K562 (cell line): ENCODE measurements at regions not wholly inside any gene's neighbourhood (a gene's known extent, or its start where the extent isn't known, plus 50 kb on each side); places are given as distances from the start of the nearest gene placed in this dataset.

Experiments
- ATAC-seq: fragments of 200-7000 bp; cut with Tn5 transposase; 3 replicates; pipeline ENCODE4 v1.9.1; 2020; ENCODE audit warnings: moderate library complexity
- BruUV-seq: library from RNA; stranded (reverse); fragments of 400-500 nt; replicated peaks from 2 replicates; lab custom pipeline; 2021; lab: Mats Ljungman, UMichigan
- CTCF ChIA-PET: fragments of 300-600 bp; formaldehyde crosslinking; extraction: SDS; loops from one replicate; lab custom pipeline; 2021; ENCODE audit warnings: low intra/inter-chr PET ratio; lab: Yijun Ruan, JAX
- POLR2A ChIA-PET: fragments of 300-600, 350-650 bp; sonication (Branson Sonifier 250); formaldehyde crosslinking; extraction: SDS; loops from one replicate; lab custom pipeline; 2021; ENCODE audit warnings: antibody characterized with exemption, inconsistent platforms; lab: Yijun Ruan, JAX
- DNase-seq, 4 experiments: peaks; one replicate each; pipeline versions ENCODE4 v3.0.0 to v3.0.0-alpha.2; 2011 to 2018; ENCODE audit warnings: low spot score in 3 of 4, mixed read lengths in 3 of 4; ENCODE audit errors: extremely low read depth in 1 of 4
- FAIRE-seq: peaks from 2 replicates; lab custom pipeline; 2011; peaks lifted over from hg19 to GRCh38; lab: Jason Lieb, UNC
- H2AFZ ChIP-seq: 2 replicates; pipeline ENCODE4 v1.6.0; 2011; ENCODE audit warnings: low read depth, low read length, control low read depth, inconsistent platforms
- H3K27ac ChIP-seq: fragments of 200-600 bp; 3 replicates; pipeline ENCODE4 v1.8.0; 2011; ENCODE audit warnings: low read depth, mild to moderate bottlenecking, control low read depth, inconsistent platforms, low read length, moderate library complexity, mixed read lengths; ENCODE audit errors: extremely low read depth
- H3K27me3 ChIP-seq, 2 experiments: fragments of 300-600 bp in 1 of 2; 2 replicates in 1 of 2; 3 replicates in 1 of 2; pipeline versions ENCODE4 v1.6.0 to v1.8.0; 2011; ENCODE audit warnings: inconsistent platforms in 2 of 2, low read length in 2 of 2, mild to moderate bottlenecking in 1 of 2, mixed read lengths in 1 of 2, moderate library complexity in 1 of 2; ENCODE audit not compliant: control insufficient read depth in 2 of 2, insufficient read depth in 2 of 2
- H3K36me3 ChIP-seq: fragments of 300-600 bp; 3 replicates; pipeline ENCODE4 v1.8.0; 2011; ENCODE audit warnings: mild to moderate bottlenecking, low read length, inconsistent platforms; ENCODE audit not compliant: control insufficient read depth, insufficient read depth
- H3K4me1 ChIP-seq, 2 experiments: fragments of 200-600 bp in 1 of 2; replicated peaks in 1 of 2; 2 replicates in 1 of 2; 3 replicates in 1 of 2; pipeline versions ENCODE4 v1.5.1 to v1.8.0; 2011; ENCODE audit warnings: inconsistent platforms in 2 of 2, low read length in 2 of 2, mild to moderate bottlenecking in 1 of 2, mixed read lengths in 1 of 2, moderate library complexity in 1 of 2; ENCODE audit not compliant: control insufficient read depth in 2 of 2, insufficient read depth in 2 of 2
- H3K4me2 ChIP-seq: 2 replicates; pipeline ENCODE4 v1.6.1; 2011; ENCODE audit warnings: low read length, control low read depth, inconsistent platforms, mixed read lengths; ENCODE audit not compliant: insufficient read depth
- H3K4me3 ChIP-seq: fragments of 200-600 bp; sonication (generic), shearing (Covaris generic); 2 replicates; pipeline ENCODE4 v1.5.1; 2016; ENCODE audit warnings: control low read depth, inconsistent platforms
- H3K79me2 ChIP-seq: fragments of 200-600 bp; 3 replicates; pipeline ENCODE4 v1.8.0; 2011; ENCODE audit warnings: low read length, inconsistent platforms; ENCODE audit not compliant: control insufficient read depth, insufficient read depth
- H3K9ac ChIP-seq, 2 experiments: 2 replicates each; pipeline versions ENCODE4 v1.6.0 to v1.6.1; 2011; ENCODE audit warnings: low read depth in 2 of 2, low read length in 2 of 2, control low read depth in 1 of 2, inconsistent platforms in 1 of 2, mild to moderate bottlenecking in 1 of 2, mixed read lengths in 1 of 2; ENCODE audit not compliant: insufficient read depth in 1 of 2
- H3K9me1 ChIP-seq: one replicate; pipeline ENCODE4 v1.6.0; 2011; ENCODE audit warnings: inconsistent platforms, mild to moderate bottlenecking, low read length, moderate library complexity; ENCODE audit not compliant: control insufficient read depth, insufficient read depth
- H3K9me3 ChIP-seq: replicated peaks from 2 replicates; pipeline ENCODE4 v1.5.1; 2011; ENCODE audit warnings: low read depth, low read length, inconsistent platforms; ENCODE audit not compliant: control insufficient read depth, insufficient read depth
- H4K20me1 ChIP-seq: replicated peaks from 2 replicates; pipeline ENCODE4 v1.6.1; 2011; ENCODE audit warnings: low read length, inconsistent platforms, mixed read lengths; ENCODE audit not compliant: control insufficient read depth, insufficient read depth
- ATF1 ChIP-seq, 2 experiments: fragments of 450-650 bp in 1 of 2; IDR thresholded peaks; 2 replicates each; pipeline ENCODE4 v1.6.1; 2016; ENCODE audit warnings: missing compliant biosample characterization in 1 of 2, missing genetic modification characterization in 1 of 2
- BCLAF1 ChIP-seq, 2 experiments: fragments of 450-650 bp in 1 of 2; IDR thresholded peaks; 2 replicates each; pipeline ENCODE4 v1.6.1; 2011 to 2017; ENCODE audit warnings: low read depth in 2 of 2, antibody characterized with exemption in 1 of 2, borderline replicate concordance in 1 of 2, low read length in 1 of 2, mild to moderate bottlenecking in 1 of 2, mixed read lengths in 1 of 2; ENCODE audit not compliant: control insufficient read depth in 1 of 2
- CEBPB ChIP-seq: fragments of 450-650 bp; IDR thresholded peaks from 2 replicates; pipeline ENCODE4 v1.6.1; 2016; ENCODE audit warnings: missing genetic modification characterization, missing compliant biosample characterization
- COPS2 ChIP-seq: fragments of 450-650 bp; conservative IDR thresholded peaks from 2 replicates; pipeline ENCODE4 v1.6.1; 2016; ENCODE audit warnings: mild to moderate bottlenecking, moderate library complexity
- HMG20A ChIP-seq: fragments of 450-650 bp; formaldehyde crosslinking; conservative IDR thresholded peaks from 2 replicates; pipeline ENCODE4 v1.4.0; 2020; ENCODE audit warnings: mild to moderate bottlenecking, mixed read lengths
- MXI1 ChIP-seq: IDR thresholded peaks from 2 replicates; pipeline ENCODE4 v1.6.1; 2011; ENCODE audit warnings: low read depth, mild to moderate bottlenecking, improper control_type of control experiment, low read length
- PCBP1 ChIP-seq: fragments of 200-400 bp; formaldehyde crosslinking; IDR thresholded peaks from 2 replicates; pipeline ENCODE4 v1.6.1; 2018; ENCODE audit warnings: mild to moderate bottlenecking, low read depth, low read length; ENCODE audit not compliant: poor library complexity, severe bottlenecking
- UBTF ChIP-seq, 2 experiments: IDR thresholded peaks; 2 replicates each; pipeline ENCODE4 v1.6.1; 2012; ENCODE audit warnings: improper control_type of control experiment in 2 of 2, low read depth in 2 of 2, low read length in 2 of 2, borderline replicate concordance in 1 of 2
- ZBTB8A ChIP-seq: fragments of 450-650 bp; IDR thresholded peaks from 2 replicates; pipeline ENCODE4 v1.6.1; 2018; ENCODE audit warnings: mild to moderate bottlenecking, moderate library complexity; ENCODE audit not compliant: partially characterized antibody
- ZNF175 ChIP-seq: fragments of 200-800 bp; sonication (Bioruptor generic); IDR thresholded peaks from 2 replicates; pipeline ENCODE4 v1.6.1; 2016; ENCODE audit warnings: low read depth, mild to moderate bottlenecking, missing genetic modification characterization, missing compliant biosample characterization
- ZNF23 ChIP-seq: fragments of 250-450 bp; sonication (Bioruptor Pico); IDR thresholded peaks from 2 replicates; pipeline ENCODE4 v1.4.0; 2020; ENCODE audit warnings: mild to moderate bottlenecking
- ZNF830 ChIP-seq: fragments of 250-450 bp; sonication (Bioruptor Pico); IDR thresholded peaks from 2 replicates; pipeline ENCODE4 v1.5.0; 2021; ENCODE audit warnings: mild to moderate bottlenecking
- WGBS: fragments of 100-300 bp; shearing (Covaris generic); methylation state at CpG from one replicate; pipeline ENCODE4 v1.1.6; 2016; ENCODE audit warnings: low coverage, mixed read lengths; ENCODE audit not compliant: insufficient coverage; ENCODE audit errors: missing lambda C conversion rate; 5-methylcytosine and 5-hydroxymethylcytosine counted together
- in situ Hi-C: fragments of 300-500 bp; cut with MboI; formaldehyde crosslinking; loops from 4 replicates; pipeline ENCODE4 v1.15.0; 2018; ENCODE audit warnings: inconsistent platforms, mixed read lengths
- intact Hi-C: fragments of 100-400 bp; cut with micrococcal nuclease; formaldehyde crosslinking; loops from 2 replicates; pipeline ENCODE4 v1.14.2; 2022
- TF ChIP-seq, protein P1 (sequence below): fragments of 450-650 bp; conservative IDR thresholded peaks from 2 replicates; pipeline ENCODE4 v1.6.1; 2016; ENCODE audit warnings: missing genetic modification characterization, low read depth, mild to moderate bottlenecking, missing compliant biosample characterization, moderate library complexity

DNA sequence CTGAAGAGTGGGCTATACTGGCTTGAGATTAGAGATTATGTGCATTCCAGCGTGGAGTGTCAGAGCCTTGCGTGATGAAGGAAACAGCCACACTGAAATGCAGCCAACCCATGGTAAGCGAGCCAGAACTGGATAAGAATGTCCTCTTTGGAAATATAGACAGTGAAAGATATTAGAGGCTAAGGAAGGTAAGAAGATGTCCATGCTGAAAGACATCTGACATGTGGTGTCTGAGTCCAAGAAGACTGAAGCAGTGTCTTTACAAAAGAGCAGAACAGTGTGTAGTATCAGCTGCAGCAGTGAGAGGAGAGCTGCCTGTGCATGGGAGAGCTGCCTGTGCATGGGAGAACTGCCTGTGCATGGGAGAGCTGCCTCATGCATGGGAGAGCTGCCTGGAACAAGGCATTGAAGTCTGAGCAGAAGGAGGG, 672.2 kb downstream of the DIPK2A start:
- Histone ChIP-seq H3K9me1 (no peaks in the 10 kb centered on the region), H3K4me2 (no peak overlapping the region), H3K27ac (no peak overlapping the region), H3K9ac (no peak overlapping the region), H3K9me3 (no peaks in the 10 kb centered on the region), H3K4me1 (no peaks in the 10 kb centered on the region), H4K20me1 (no peaks in the 10 kb centered on the region), H3K36me3 (no peaks in the 10 kb centered on the region), H3K4me3 (no peak overlapping the region), H2AFZ (no peak overlapping the region), H3K27me3 (no peaks in the 10 kb centered on the region), H3K79me2 (no peaks in the 10 kb centered on the region)
- TF ChIP-seq CEBPB = no peak
- TF ChIP-seq, protein P1, sequence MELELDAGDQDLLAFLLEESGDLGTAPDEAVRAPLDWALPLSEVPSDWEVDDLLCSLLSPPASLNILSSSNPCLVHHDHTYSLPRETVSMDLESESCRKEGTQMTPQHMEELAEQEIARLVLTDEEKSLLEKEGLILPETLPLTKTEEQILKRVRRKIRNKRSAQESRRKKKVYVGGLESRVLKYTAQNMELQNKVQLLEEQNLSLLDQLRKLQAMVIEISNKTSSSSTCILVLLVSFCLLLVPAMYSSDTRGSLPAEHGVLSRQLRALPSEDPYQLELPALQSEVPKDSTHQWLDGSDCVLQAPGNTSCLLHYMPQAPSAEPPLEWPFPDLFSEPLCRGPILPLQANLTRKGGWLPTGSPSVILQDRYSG (tag) = no peak
- TF ChIP-seq BCLAF1 (IDR thresholded peaks at IDR 0.05; ENCODE audit: borderline replicate concordance in 1 of 2, control insufficient read depth in 1 of 2, low read depth in 2 of 2, low read length in 1 of 2) = no peak
- no peak for TF ChIP-seq ZNF175 (CRISPR knock-in tag)
- no peak for TF ChIP-seq PCBP1
- TF ChIP-seq ZNF830 = no peak
- TF ChIP-seq ZBTB8A = no peak
- no peak for TF ChIP-seq ZNF23
- no peak for TF ChIP-seq MXI1
- TF ChIP-seq HMG20A (CRISPR knock-in tag) = no peak
- TF ChIP-seq UBTF (IDR thresholded peaks at IDR 0.05; ENCODE audit: borderline replicate concordance in 1 of 2, low read depth in 2 of 2, low read length in 2 of 2) = no peak
- TF ChIP-seq COPS2 = no peak
- TF ChIP-seq ATF1 (CRISPR knock-in tag; IDR thresholded peaks at IDR 0.05) = no peak
- TF ChIP-seq ATF1 (tag; IDR thresholded peaks at IDR 0.05) = no peak
- in situ Hi-C loops (no loop called here), intact Hi-C loops (no loop called here)
- DNase-seq (no peak), ATAC-seq (no peak), FAIRE-seq (no peak)
- WGBS = 0% methylated on average over 3 of the region's 3 CpGs
- BruUV-seq = no TSS peak
- ChIA-PET CTCF (no interaction called here), POLR2A (no interaction called here)
